ENCODE measurements at regions not wholly inside any gene's neighbourhood (a gene's known extent, or its start where the extent isn't known, plus 50 kb on each side); places are given as distances from the start of the nearest gene placed in this dataset.
A peak's percentile ranks its signal among the peaks of the same experiment; 100 is the strongest.
"Not testable (repeated sequence)": the region's sequence is repeated elsewhere in the genome, so short reads cannot be mapped to it uniquely, and the experiment has no call there.

GRCh38 chr10:22875581-22875980 is 52.3 kb upstream of the ARMC3 start:
- no peak for DNase-seq (ENCODE audit: low read depth)

GRCh38 chr10:22874189-22874854 is 53.5 kb upstream of the ARMC3 start:
- no peak for DNase-seq (ENCODE audit: low read depth)

DNA sequence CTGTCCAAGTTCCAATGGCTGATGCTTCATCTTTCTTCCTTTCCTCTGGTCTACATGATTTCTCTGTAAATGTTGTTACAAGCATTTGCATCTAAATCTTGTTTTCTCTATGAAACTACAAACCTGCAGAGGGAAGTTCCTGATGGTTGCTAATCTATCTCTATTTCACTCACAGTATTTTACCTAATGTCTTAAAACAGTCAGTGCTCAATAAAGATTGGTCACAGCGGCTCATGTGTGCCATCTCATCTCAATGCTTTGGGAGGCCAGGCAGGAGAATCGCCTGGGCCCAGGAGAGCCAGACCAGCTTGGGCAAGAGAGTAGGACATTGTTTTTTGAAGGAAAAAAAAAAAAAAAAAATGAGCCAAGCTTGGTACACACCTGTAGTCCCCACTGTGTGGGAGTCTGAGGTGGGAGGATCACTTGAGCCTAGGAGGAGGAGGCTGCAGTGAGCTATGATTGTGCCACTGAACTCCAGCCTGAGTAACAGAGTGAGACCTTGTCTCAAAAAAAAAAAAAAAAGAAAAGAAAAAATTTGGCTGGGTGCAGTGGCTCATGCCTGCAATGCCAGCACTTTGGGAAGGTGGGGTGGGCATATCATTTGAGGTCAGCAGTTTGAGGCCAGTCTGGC is 71.3 kb upstream of the ARMC3 start:
- no peak for DNase-seq (ENCODE audit: low read depth)

GRCh38 chr10:22854935-22855421 is 72.9 kb upstream of the ARMC3 start:
- no peak for DNase-seq (ENCODE audit: low read depth)

- no peak for DNase-seq (ENCODE audit: low read depth)
Observed at GRCh38 chr10:22853906-22854447, 73.9 kb upstream of the ARMC3 start.

DNA sequence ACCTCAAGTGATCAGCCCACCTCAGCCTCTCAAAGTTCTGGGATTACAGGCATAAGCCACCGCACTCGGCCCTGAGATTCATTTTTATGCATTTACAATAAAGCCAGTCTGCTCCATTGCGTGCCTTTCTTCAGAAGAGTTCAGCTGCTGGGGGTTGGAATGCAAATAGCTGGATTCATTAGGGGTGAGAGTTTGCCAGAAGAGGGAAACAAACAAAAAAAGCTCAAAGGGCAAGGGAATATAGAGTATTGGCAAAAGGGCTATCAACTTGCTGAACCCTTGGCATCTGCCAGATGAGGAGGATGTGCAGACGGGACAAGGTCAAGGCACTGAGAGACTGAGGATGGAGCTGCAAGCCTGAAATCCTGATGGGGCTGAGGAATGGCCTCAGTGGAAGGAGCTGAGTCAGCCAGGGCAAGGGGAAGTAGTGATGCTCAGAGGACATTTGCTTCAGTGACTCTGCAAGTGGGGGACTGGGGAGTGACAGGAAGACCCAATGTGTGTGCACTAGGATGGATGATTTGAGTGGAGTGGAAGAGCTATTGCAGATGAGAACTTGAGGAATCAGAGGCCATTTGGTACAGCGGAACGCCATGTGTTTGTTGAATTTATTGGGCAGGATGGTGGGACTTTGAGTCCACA is 75.0 kb upstream of the ARMC3 start:
- DNase-seq (ENCODE audit: low read depth): no peak

GRCh38 chr10:22851865-22852239 is 76.0 kb upstream of the ARMC3 start:
- DNase-seq (ENCODE audit: low read depth): no peak

DNA sequence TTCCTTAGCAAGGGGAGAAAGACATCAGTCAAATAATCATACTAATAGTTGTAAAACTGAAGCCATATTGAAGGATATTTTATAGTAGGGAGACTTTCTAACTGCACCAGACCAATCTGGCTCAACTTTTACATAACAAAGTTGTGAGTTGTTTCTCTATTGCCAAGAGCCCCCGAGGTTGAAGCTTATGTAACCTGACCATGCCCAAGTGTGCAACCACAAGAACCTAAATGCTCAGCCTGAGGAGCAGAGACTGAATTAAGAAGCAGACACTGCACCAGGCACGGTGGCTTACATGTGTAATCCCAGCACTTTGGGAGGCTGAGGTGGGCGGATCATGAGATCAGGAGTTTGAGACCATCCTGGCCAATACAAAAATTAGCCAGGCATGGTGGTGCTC is 77.3 kb upstream of the ARMC3 start:
- DNase-seq (ENCODE audit: low read depth): no peak

GRCh38 chr10:22849077-22849805 is 78.6 kb upstream of the ARMC3 start:
- DNase-seq (ENCODE audit: low read depth): peak; percentile 53

GRCh38 chr10:22848509-22848908 is 79.3 kb upstream of the ARMC3 start:
- no peak for DNase-seq (ENCODE audit: low read depth)

- no peak for DNase-seq (ENCODE audit: low read depth)
Observed at GRCh38 chr10:22846294-22846693, 81.6 kb upstream of the ARMC3 start.

DNA sequence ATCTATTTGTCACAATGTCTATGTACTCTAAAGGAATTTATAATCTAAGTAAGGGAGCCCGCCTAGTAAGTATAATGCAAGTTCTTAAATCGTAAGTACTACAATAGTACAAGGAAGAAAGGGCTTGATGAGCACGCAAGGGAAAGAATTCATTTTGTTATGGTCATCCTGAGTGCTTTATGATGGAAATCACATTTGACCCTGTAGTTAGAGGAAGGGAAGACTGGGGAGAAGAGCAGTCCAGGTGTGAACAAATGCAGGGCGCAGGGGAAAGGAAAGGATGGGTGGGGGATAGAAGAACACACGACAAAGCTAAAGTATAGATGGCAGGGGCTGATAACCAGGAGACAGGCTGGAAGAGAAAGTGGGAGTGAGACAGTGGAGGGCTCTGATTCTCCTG is 88.2 kb upstream of the ARMC3 start:
- no peak for DNase-seq (ENCODE audit: low read depth)

DNA sequence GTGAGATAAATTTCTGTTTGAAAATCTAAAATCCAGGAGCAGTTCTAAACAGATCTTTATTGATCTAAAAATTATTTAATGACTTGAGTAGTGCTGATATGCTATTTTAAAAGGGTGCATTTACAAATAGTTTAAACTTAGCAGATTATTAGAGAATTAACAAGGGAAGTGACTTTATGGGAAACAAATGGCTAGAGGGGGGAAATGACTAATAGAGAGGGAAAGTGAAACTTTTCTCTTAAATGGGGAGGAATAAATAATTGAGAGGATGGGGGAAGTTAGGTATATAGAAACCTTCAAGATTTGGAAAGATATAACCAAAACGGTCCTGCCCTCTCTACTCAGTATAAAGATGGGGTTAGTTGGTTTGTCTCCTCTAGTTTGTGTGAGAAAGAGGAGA is 90.1 kb upstream of the ARMC3 start:
- DNase-seq (ENCODE audit: low read depth): no peak

- no peak for DNase-seq (ENCODE audit: low read depth)
Observed at GRCh38 chr10:22837351-22837750, 90.5 kb upstream of the ARMC3 start.

- no peak for DNase-seq (ENCODE audit: low read depth)
Observed at GRCh38 chr10:22834471-22834870, 93.4 kb upstream of the ARMC3 start.

DNA sequence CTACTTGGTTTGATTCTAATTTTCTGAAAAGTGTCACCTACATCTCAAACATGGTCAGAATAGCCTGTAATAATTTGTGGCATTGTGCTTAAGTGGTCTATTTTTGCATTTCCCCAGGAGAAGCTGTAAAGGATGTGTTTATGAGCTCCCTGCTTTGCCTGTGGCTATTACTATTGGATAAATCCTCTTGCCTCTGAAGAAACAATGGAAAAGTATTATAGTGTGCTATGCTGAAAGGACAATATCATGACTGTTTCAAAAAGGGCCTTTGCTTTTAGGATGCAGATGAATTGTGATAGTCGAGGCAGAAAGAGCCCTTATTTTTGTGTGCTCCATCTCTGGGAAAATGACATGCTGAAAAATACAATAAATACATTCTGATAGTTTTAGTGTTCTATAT is 94.1 kb upstream of the ARMC3 start:
- no peak for DNase-seq (ENCODE audit: low read depth)

GRCh38 chr10:22833353-22833752 is 94.5 kb upstream of the ARMC3 start:
- DNase-seq (ENCODE audit: low read depth): no peak

- DNase-seq (ENCODE audit: low read depth): no peak
Observed at GRCh38 chr10:22832851-22833250, 95.0 kb upstream of the ARMC3 start.

DNA sequence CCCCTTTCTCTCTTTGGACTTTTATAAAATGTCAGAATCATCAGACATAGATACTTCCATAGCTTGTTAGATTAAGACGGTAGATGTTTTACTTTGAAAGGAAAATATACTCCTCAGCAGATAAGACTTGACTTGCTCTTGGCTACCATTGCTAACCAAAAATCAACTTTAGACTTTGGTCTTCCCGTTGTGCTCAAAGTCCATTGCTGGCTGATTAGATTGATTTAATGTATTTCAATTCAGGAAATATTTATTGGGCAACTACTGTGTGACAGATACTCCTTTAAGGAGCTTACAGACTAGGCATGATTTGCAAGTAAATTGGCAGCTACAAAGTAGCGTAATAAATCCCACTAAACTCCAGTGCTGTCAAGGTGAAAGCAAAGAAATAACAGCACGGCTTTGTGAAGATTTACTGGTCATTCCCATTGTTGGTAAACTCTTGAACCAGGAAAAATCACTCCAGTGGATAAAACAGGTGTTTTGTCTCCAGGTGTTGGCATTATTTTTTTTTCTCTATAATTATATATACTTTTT is 95.7 kb upstream of the ARMC3 start:
- no peak for DNase-seq (ENCODE audit: low read depth)

DNA sequence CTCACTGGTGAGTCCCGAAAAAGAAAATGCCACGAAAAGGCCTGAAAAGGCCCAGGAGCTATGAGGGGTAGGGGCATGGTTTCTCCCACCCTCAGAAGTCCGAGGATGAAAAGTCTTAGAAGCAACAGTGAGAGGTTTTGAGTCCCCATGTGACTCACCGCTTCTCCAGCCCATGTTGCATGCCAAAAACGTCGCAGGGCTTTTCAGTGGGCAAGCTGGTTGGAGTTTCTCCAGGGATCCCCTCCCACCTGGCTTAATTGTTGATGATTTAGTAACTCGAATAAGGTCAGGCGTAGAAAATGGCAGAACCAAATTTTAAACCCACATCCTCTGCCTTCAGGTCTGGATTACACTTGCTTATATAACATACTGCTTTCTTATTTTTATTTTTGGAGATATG is 96.3 kb upstream of the ARMC3 start:
- DNase-seq (ENCODE audit: low read depth): no peak

DNA sequence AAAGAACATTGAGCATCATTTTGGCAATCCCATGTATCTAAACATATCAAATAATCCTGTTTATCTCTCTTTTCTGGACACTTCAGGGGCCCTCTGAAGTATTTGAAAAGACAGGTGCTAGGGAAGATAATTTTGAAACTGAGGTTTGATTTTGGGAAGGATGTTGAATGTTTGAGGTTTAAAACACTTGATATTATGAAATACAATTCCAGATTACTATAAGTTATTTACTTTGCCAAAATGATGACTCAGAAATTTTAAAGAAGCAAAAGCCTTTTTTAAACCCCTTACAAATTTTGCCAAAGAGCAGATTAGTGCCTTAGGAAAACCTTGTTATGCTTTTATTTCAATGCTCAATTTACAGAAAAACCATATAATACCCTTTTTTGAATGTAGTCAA is 99.1 kb upstream of the ARMC3 start:
- DNase-seq (ENCODE audit: low read depth): not testable (repeated sequence)

DNA sequence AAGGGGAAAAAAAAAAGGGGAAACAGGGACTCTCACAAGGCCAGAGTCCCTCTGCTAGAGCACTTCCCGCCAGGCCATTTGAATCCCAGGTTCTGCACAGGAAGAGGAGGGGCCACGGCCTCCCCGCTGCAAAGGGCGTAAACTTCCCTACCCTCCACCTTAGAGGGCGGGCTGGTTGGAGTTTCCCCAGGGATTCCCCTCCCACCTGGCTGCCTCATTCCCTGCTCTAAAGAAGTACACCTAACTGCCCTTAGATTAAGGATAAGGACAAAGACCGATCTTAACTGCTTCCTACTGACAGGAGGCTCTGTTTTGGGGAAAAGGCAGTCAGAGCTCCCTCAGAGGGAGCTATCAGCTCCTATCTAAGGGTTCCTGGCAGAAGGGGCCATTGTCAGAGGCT is 102.0 kb upstream of the ARMC3 start:
- no peak for DNase-seq (ENCODE audit: low read depth)
